Activated CD4-positive, alpha-beta T cell treated with anti-CD3 and anti-CD28 coated beads, Interleukin-2, Interleukin-6, amounts not matched to agents 100 ng/mL and 50 ng/mL, durations not matched to agents 16 hours and 8 hours (primary cell): ENCODE measurements at regions not wholly inside any gene's neighbourhood (a gene's known extent, or its start where the extent isn't known, plus 50 kb on each side); places are given as distances from the start of the nearest gene placed in this dataset.
A peak's percentile ranks its signal among the peaks of the same experiment; 100 is the strongest.

Experiments
- DNase-seq: peaks from one replicate; pipeline ENCODE4 v3.0.0-alpha.2; 2020

DNA sequence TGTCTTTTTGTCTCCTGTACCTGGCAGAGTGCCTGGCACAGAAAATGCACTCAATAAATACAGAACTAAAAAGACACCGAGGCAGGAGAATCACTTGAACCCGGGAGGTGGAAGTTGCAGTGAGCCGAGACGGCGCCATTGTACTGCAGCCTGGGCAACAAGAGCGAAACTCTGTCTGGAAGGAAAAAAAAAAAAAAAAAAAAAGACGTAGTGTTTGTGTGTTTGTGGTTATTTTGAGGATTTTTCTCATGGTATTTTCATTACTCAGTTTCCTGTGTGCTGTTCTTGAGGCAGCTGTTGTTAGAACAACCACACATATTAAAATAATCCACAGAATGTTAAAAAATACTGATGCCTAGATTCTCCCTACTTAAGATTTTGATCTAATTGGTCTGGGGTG, 519.2 kb upstream of the SPHKAP start:
- no peak for DNase-seq

DNA sequence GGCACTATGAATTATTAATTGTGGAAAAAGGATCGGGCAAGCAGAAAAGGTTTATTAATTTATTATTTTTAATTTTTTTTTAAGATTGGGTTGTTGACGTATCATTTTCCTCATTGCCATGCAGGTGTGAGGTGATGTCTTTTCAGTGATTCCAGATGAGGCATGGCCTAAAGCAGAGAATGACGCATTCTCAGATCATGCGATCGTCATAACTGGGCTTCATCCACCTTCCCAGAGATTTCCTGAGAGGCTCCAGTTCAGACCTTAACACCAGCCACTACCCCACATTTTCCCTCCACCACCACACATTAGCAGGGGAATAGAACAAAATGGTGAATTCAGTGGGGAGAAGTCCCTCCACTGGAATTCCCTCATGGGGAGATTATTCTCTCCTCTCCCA, 518.4 kb upstream of the SPHKAP start:
- DNase-seq, result no peak

DNA sequence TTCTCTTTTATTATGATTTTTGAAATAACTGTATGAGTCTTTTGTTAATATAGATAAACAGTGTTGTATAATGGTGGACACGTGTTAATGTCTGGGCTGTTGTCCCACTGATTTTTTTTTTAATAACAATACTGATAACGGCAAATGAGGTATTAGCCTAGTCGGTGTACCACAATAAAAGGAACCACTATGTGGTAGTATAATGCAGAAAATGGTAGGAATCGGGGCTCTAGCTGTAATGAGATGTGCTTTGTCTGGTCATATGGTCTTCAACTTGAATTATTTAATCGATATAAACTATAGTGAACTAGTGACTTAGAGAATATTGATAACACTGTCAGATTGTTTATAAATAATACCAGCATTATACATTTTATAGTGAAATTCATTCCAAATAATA, 517.9 kb upstream of the SPHKAP start:
- no peak for DNase-seq

DNA sequence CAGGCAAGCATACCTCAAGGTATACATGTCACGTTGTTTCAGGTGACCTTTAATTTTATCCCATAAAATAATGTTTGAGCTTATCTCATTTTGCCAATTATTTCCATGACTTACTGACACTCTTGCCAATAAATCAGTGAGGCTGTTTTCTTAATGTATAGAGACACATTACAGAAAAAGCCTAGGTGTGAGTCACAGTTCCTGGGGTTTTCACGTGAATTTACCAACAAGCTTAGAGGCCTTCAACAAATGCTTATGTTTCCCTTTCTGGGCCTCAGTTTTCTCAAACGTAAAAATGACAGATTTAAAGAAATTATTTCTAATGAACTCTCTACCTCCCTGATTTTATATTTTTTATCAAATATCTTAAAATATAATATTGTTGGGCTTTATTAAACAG, 517.5 kb upstream of the SPHKAP start:
- no peak for DNase-seq

DNA sequence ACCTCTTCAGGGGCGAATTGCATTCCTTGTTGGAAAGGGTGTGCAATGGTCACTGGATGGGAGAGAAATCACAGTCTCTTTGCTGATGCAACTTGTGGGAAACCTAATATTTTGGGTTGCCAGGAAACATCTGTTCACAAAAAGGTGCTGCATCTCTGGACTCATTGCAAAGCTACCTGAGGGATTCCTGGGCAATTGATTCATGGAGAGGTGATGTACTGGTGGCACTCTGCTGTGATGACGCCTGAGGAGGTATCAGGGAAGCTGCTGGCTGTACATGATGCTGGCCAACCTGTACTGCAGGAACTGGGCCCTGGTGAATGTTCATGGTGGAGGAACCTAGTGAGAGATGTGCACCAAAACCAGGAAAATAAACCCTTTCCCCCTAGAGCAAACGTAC, 516.0 kb upstream of the SPHKAP start:
- DNase-seq, result no peak

DNA sequence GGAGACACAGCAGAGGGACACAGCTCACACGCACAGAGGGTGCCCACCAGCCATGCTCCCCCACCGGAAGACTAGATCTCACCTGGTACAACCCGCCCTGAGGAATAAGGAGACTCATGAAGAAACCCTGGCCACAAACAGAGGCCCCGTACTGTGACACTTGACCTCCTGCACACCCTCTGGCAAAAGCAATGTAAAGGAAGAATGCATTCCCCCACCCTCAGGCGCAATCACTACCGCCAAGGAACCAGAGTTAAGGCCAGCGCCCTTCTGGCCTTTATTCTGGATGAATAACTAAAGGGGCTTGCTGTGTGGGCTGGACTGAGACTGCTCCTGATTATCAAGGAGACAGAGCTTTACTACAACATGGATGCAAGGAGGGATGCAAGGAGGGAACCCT, 509.2 kb upstream of the SPHKAP start:
- DNase-seq, result no peak

DNA sequence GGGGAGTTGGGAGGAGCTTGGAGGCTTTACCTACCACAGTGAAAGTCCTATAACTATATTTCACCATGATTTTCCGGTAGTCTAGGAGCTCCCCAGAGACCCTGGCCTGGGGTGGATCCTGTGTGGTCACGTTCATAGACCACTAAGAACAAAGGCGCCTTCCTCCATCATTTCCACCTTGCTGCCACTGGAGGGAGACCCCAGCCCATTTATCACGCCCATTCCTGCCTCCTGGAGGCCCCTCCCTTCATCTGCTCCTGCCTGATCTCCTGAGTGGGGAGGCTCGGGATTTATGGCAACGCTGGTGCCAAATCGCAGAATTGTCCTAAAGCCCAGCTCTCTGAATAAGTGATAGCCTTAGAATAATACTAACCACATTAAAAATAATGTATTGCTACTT, 507.6 kb upstream of the SPHKAP start:
- DNase-seq, result no peak

DNA sequence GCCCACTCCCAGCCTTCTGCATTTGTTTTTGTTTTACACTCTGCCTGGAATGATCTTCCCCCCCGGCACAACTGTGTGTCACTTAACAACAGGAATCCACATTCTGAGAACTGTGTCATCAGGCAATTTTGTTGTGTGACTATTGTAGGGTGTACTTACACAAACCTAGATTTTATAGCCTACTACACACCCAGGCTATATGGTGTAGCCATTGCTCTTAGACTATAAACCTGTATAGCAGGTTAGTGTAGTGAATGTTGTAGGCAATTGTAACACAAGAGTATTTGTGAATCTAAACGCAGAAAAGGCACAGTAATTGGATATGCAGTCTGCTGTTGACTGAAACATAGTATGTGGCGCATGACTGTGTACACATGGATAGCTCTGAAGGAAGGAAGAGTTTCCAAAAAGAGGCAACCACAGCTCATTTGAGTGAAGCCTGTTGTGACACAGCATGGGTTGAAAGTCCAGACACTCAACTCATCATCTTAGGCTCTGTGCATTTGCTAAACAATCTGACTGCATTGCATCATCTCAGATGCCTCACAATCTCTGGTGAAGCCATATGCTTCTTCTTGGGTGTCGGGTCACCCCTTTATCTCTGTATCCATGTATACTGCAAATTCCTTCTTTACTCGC, 506.6 kb upstream of the SPHKAP start:
- DNase-seq, result no peak

DNA sequence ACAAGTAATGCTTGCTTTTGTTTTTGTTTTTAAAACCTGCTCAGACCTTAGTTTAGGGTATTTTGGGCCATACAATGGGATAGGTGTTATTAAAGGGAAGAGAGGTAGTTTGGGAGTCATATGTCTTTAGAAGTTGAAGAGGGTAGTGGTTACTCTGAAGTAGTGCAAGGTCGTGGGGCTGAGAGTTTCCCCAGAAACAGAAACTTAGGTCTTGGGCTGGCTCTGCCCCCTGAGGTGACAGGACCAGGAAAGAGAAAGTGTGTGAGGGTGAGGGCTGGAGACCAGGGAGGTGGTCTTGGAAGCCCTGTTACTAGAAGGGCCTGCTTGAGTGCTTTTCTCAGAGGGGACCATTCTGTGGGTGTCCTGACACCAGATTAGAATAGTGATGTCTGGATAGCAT, 500.5 kb upstream of the SPHKAP start:
- no peak for DNase-seq

DNA sequence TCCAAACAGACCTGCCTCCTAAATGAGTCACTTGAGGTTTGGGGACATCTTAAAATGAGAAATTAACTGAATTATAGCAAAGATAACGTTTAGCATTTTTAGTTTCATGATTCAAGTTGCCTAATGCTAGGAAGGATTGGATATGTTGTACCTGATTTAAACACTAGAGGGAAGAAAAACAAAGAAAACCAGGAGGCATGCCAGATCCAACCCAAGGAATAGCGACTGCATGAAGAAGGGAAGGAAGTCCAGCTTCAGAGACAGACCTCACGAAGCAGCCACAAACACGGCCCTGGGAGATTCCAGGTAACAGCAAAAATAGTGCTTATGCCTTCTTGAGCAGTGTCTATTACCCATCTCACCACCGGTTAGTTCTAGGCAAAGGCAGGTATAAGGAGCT, 499.9 kb upstream of the SPHKAP start:
- no peak for DNase-seq

DNA sequence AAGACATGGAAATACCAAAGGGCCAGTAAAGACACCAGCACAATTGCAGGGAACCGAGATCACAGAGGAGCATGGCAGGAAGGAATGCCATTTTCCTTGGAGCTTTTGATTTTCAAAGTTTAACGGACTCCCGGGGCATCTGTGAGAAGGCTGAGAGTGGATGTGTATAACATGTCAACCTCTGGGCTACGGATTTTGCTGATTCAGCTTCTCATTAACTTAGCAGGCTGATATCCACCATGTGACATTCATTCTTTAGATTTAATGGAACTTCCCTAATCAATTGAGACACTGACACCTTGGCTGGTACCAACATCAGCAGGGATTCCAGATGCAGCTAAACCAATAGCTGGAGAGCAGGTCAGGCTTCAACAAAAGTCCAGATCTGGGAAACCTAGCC, 496.6 kb upstream of the SPHKAP start:
- DNase-seq, result no peak

DNA sequence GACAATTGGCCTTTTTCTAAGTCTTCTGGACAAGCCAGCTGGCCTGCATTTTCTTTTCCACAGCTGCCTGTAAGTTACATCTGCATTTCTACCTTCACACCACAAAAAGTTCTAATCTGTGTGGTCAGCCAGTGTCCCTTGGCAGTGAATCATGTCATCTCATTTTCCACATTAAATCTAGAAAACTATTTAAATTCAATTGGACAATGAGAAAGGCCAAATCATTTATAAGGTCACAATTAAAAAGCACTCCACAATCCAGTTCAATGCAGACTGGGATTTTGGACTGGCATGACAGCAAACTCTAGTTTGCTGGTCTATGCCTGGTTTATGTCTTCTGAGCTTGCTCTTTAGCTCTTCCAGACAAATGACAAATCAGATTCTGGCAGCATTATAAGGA, 494.2 kb upstream of the SPHKAP start:
- no peak for DNase-seq

DNA sequence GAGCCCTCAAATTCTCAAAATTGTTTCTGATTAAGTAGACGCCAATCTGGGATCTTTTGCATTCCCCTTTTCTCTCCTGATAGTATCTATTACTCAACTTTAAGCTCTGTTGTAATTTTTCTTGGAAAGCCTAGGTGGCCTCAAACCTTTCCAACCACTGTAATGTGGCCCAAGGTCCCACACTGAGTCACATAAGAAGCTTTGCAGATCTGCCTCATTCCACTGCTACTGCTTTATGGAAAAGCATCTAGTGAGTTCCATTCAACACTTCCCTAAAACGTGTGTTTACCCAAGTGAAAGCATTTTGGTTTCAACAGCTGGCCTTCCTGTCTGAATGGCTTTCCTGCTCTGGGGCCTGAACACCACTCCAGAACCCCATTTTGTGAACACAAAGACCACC, 493.6 kb upstream of the SPHKAP start:
- no peak for DNase-seq

DNA sequence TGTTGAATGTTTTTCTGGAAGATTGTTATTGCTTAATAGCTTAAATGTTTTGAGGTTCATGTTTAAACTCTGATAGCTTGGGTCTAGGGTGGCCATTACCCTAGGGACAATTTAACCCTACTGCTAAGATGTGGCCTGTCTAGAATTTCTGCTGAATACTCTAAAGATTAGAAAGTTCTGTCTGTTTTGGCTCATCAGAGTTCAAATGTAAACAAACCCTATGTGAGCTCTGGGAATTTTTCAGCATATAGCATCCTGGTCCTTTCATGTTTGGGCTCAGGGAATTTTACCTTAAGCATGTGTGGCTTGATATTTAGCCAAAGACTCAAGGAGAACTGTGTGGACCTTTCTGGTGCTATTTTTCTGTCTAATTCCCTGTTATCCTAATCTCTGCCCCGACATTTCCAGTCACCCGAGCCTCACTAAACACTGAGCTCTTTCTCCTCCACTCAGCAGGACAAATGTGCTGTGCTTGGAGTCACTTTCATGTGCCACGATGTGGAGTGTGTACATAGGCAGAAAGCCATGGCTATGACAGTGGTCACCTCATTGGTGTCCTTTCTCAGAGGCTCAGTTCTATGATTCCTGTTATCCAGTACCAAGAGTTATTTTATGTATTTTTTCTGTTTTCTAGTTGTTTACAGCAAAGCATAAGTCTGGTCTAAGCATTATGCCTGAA, 492.5 kb upstream of the SPHKAP start:
- no peak for DNase-seq

DNA sequence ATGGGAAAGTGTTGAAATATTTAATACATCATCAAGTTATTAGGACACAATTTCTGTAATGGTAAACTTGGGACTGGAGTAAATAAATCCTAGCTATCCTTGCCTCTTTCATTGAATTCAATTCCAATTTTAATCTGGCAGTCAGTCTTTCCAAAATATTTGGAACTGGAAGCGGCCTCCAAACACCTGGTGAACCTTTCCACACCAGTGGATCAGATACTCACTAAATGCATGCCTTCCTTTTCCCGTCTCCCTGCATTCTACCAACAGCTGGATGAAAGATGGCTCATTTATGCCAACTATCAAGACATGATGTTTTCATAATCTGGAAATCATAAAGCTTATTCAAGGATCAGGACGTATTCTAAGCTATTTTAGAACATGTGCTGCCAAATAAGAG, 488.2 kb upstream of the SPHKAP start:
- no peak for DNase-seq

DNA sequence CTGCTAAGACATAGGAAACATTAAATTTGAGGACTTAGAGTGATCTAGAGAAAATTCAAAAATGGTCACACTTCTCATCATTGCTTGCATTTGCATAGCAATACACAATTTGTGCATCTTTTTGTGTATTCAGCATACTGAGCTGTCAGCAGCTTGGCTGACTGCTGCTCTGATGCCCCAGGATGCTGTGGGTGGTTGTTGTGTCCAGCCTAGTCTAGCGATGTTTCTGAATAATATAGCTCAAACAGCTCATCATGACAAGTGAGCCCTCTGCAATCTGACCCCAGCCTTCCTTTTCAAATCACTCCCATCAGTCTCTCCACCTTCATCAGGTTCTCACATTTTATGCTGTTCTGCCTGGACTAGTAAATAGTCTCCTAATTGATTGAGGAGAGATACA, 483.7 kb upstream of the SPHKAP start:
- DNase-seq, result no peak

DNA sequence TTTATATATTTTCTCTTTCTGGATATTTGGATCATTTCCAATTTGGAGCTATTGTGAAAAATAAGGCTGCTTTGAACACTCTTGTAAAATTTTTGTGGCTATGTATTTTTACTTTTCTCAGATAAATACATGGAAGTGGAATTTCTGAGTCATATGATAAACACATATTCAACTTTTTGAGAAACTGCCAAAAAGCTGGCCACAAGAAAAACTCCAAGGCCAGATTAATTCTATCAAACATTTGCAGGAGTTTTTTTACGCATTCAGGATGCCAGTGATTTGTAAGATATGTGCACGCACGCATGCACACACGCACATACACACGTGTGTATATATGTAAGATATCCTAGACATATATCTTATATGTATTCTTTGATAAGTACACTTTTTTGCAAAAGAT, 477.5 kb upstream of the SPHKAP start:
- no peak for DNase-seq

DNA sequence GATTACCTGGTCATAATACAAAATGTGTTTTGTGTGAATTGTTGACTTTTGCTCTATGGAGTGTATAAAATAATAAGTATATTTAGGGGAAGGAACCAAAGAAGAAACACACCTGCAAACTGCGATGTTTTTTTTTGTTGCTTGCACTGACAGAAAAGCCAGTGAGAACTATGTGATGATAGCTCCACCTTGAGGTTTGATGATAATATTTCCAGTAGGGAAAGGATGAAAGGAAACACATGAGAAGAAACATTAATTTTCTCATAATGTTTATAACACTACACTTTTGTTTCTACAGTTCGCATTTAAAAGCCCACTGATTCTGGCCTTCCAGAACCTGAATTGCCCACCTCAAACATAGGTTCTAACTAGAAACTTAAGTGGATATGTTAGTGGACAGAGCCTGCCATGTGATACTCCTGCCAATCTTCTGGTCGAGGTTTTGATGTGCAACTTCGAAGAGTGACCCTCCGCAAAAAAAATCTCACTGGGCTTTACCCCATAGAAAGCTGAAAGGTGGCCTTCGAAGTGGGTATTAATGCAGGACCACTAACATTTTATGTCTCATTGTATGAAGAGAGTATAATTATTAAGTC, 476.4 kb upstream of the SPHKAP start:
- DNase-seq, result peak; percentile 1

DNA sequence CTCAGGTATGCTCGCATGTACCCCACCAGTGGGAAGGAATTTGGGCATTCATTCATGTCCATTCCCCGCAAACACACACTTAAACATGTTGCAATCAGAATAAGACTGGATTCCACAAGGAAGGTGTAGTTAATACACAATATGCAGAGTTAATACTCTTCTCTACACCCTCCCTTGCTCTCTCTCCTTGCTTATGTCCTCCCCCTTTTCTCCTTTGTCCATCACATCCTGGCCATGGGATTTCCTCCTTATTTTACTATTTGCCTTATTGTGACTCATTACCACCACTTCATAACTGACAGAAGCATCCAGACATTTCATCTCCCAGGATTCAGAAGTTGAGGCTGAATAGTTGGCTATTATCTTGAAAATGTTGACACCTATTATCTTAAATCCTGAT, 473.8 kb upstream of the SPHKAP start:
- no peak for DNase-seq

DNA sequence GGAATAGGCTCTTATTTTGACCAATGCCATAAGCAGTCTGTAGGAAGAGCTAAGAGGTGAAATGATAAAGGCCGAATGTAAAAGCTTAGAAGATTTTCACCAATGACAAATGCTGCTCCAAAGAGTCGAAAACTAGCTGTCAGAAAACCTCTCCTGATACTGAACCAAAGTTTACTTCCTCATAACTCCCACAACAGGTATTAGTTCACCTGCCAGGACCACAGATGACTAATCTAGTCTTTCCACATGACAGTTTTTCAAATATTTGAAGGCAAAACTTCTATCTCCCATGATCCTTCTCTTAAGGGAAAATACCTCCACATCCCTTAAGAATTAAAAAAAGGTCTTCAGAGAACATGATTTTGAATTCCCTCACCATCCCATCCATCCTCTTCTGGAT, 473.2 kb upstream of the SPHKAP start:
- no peak for DNase-seq

DNA sequence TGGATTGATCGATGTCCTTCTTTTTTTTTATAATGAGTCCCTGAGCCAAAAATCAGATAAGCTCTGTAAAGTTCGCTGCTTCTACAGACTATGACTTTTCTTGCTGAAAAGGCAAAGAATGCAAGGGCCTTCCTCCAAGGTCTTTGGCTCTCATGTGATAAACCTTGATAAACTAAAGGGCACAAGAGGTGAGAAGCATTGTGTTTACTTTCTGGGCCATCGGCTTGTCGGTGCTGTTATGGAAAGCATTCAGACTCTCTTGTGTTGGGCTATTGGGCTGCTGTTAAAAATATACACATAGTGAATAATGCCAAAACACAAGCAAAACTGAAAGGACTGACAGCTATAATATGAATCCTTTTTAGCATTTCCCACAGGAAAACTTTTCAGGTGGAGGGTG, 472.4 kb upstream of the SPHKAP start:
- DNase-seq, result no peak

DNA sequence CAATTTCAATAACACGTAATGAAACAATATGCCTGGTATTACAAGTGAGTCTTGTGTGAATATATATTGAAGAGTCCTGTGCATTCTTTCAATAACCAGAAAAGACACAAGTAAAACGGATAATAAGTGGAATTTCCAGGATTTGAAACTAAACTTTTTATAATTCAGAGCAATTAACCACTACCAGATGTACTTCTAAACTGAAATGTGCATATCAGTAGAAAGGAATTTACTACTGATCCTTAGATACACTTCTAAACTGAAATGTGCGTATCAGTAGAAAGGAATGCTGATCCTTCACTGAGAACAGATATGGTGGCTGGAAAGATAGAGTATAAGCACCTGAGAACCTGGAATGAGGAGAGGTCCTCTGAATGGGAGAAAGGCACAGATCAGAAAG, 470.9 kb upstream of the SPHKAP start:
- no peak for DNase-seq

DNA sequence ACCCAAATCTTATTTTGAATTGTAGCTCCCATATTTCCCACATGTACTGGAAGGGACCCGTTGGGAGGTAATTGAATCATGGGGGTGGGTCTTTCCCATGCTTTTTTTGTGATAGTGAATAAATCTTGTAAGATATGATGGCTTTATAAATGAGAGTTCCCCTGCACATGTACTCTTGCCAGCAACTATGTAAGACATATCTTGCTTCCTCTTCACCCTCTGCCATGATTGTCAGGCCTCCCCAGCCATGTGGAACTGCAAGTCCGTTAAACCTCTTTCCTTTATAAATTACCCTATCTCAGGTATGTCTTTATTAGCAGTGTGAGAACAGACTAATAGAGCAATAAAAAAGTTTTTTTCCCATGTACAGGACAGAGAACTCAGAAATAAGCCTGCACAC, 468.4 kb upstream of the SPHKAP start:
- DNase-seq, result no peak

DNA sequence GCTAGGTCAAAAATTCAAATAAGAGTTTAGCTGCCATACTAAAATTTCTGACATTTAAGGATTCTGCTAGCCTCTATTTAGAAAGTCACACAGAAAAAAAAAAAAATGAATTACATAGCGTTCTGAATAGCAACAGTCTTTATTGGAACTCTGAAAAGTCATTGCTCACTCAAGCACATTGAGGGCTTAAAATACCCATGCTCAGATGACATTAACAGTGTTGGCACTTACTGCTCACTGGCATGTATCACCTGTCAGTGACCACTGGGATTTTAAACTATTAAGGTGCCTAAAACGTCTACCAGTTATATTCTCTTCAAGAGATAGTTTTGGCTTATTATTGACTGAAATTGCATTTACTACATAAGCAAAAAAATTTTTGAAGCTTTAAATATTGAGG, 468.0 kb upstream of the SPHKAP start:
- no peak for DNase-seq

DNA sequence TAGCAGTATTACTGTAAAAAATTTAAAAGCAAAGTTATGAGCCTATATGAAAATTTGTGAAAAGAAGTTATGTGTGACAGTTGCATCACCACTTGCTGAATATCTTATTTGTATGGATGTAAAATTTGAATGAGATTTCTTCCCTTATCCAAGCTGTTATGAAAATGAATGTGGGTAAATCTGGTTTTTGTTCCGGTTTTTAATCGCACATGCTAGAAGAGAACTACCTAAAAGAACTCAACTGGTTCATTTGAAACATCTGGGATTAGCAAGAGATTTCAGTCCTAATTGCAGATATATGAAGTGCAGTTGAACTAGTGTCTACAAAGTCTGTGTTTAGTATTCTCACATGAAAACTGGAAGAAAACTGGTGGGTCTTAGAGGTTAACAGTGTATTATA, 467.1 kb upstream of the SPHKAP start:
- DNase-seq, result no peak
